CD14-positive monocyte (primary cell): ENCODE measurements at regions not wholly inside any gene's neighbourhood (a gene's known extent, or its start where the extent isn't known, plus 50 kb on each side); places are given as distances from the start of the nearest gene placed in this dataset.

Experiments used
- DNase-seq, 3 donors: peaks; one replicate each; pipeline ENCODE4 v3.0.0-alpha.2; 2011 to 2022
- H2AFZ ChIP-seq: 2 replicates; pipeline ENCODE4 v1.6.0; 2012; ENCODE audit warnings: mild to moderate bottlenecking, low read depth, low read length, inconsistent platforms; ENCODE audit not compliant: insufficient read depth, poor library complexity, severe bottlenecking
- H3K27ac ChIP-seq, 2 donors: 1 replicate in 1 of 2; 2 replicates in 1 of 2; pipeline ENCODE4 v1.5.1; 2012 to 2013; ENCODE audit warnings: low read length in 2 of 2, control low read depth in 1 of 2, inconsistent platforms in 1 of 2, low read depth in 1 of 2, mild to moderate bottlenecking in 1 of 2
- H3K27me3 ChIP-seq, 2 donors: one replicate each; pipeline versions ENCODE4 v1.6.0 to v1.6.1; 2011 to 2013; ENCODE audit warnings: low read length in 2 of 2; ENCODE audit not compliant: control insufficient read depth in 2 of 2, insufficient read depth in 2 of 2
- H3K36me3 ChIP-seq, 2 donors: replicated peaks in 1 of 2; 1 replicate in 1 of 2; 2 replicates in 1 of 2; pipeline versions ENCODE4 v1.5.1 to v1.6.1; 2012 to 2013; ENCODE audit warnings: low read length in 2 of 2, control low read depth in 1 of 2, inconsistent platforms in 1 of 2, mild to moderate bottlenecking in 1 of 2; ENCODE audit not compliant: insufficient read depth in 2 of 2, control insufficient read depth in 1 of 2
- H3K4me1 ChIP-seq, 2 donors: 1 replicate in 1 of 2; 2 replicates in 1 of 2; pipeline versions ENCODE4 v1.5.1 to v1.6.1; 2012 to 2013; ENCODE audit warnings: low read length in 2 of 2, control low read depth in 1 of 2, inconsistent platforms in 1 of 2, mild to moderate bottlenecking in 1 of 2, moderate library complexity in 1 of 2; ENCODE audit not compliant: insufficient read depth in 2 of 2, control insufficient read depth in 1 of 2
- H3K4me2 ChIP-seq: replicated peaks from 2 replicates; pipeline ENCODE3; 2012; ENCODE audit warnings: low read length, moderate library complexity, mild to moderate bottlenecking; ENCODE audit not compliant: poor library complexity, severe bottlenecking; ENCODE audit errors: extremely low read depth
- H3K4me3 ChIP-seq, 3 experiments: fragments of 200-600 bp in 1 of 3; sonication (generic) in 1 of 3; replicated peaks in 1 of 3; 1 replicate in 2 of 3; 2 replicates in 1 of 3; pipeline ENCODE4 v1.5.1; 2011 to 2013; ENCODE audit warnings: low read length in 3 of 3, mild to moderate bottlenecking in 3 of 3, control low read depth in 2 of 3, low read depth in 2 of 3, inconsistent platforms in 1 of 3, moderate library complexity in 1 of 3
- H3K79me2 ChIP-seq: 2 replicates; pipeline ENCODE4 v1.6.0; 2012; ENCODE audit warnings: mild to moderate bottlenecking, control low read depth, inconsistent platforms, low read length, moderate library complexity; ENCODE audit not compliant: insufficient read depth
- H3K9ac ChIP-seq: 2 replicates; pipeline ENCODE4 v1.6.0; 2017; ENCODE audit warnings: low read length, mild to moderate bottlenecking; ENCODE audit not compliant: insufficient read depth, poor library complexity, severe bottlenecking
- H3K9me3 ChIP-seq, 2 donors: replicated peaks in 1 of 2; 1 replicate in 1 of 2; 2 replicates in 1 of 2; pipeline versions ENCODE4 v1.5.1 to v1.6.1; 2012 to 2013; ENCODE audit warnings: low read length in 2 of 2, control low read depth in 1 of 2; ENCODE audit not compliant: control insufficient read depth in 1 of 2, insufficient read depth in 1 of 2
- H4K20me1 ChIP-seq: 2 replicates; pipeline ENCODE4 v1.6.0; 2012; ENCODE audit warnings: mild to moderate bottlenecking, low read length, control low read depth, moderate library complexity; ENCODE audit not compliant: insufficient read depth
- H3K27ac Mint-ChIP-seq, 7 donors: one replicate each; pipeline ENCODE4 v1.8.0; 2020; ENCODE audit warnings: mild to moderate bottlenecking in 7 of 7, mixed read lengths in 7 of 7, moderate library complexity in 6 of 7, inconsistent platforms in 2 of 7
- H3K27me3 Mint-ChIP-seq, 3 donors: one replicate each; pipeline ENCODE4 v1.8.0; 2021 to 2022; ENCODE audit warnings: low read depth in 3 of 3, mild to moderate bottlenecking in 3 of 3, mixed read lengths in 3 of 3, moderate library complexity in 3 of 3, inconsistent platforms in 1 of 3
- H3K36me3 Mint-ChIP-seq, 2 donors: one replicate each; pipeline ENCODE4 v1.8.0; 2020; ENCODE audit warnings: mixed read lengths in 2 of 2, inconsistent platforms in 1 of 2, mild to moderate bottlenecking in 1 of 2
- H3K4me1 Mint-ChIP-seq: one replicate; pipeline ENCODE4 v1.8.0; 2020; ENCODE audit warnings: mild to moderate bottlenecking, mixed read lengths
- H3K4me3 Mint-ChIP-seq, 2 donors: one replicate each; pipeline ENCODE4 v1.8.0; 2020; ENCODE audit warnings: mild to moderate bottlenecking in 2 of 2, mixed read lengths in 2 of 2, moderate library complexity in 1 of 2
- H3K9me3 Mint-ChIP-seq, 7 donors: one replicate each; pipeline ENCODE4 v1.8.0; 2020 to 2022; ENCODE audit warnings: mixed read lengths in 7 of 7, mild to moderate bottlenecking in 6 of 7, moderate library complexity in 6 of 7, inconsistent platforms in 2 of 7
- WGBS: methylation state at CpG from one replicate; pipeline ENCODE4 v1.1.5; 2013; ENCODE audit warnings: missing lambda C conversion rate; ENCODE audit not compliant: insufficient coverage; 5-methylcytosine and 5-hydroxymethylcytosine counted together
- intact Hi-C, 2 donors: fragments of 100-400 bp; cut with micrococcal nuclease; formaldehyde crosslinking; loops; one replicate each; pipeline versions ENCODE4 v1.15.0 to v1.15.1; 2023
- TF ChIP-seq, protein P1 (sequence below): fragments of 200-600 bp; IDR thresholded peaks from one replicate; pipeline ENCODE4 v1.8.0; 2022; ENCODE audit warnings: antibody characterized with exemption, mild to moderate bottlenecking

DNA sequence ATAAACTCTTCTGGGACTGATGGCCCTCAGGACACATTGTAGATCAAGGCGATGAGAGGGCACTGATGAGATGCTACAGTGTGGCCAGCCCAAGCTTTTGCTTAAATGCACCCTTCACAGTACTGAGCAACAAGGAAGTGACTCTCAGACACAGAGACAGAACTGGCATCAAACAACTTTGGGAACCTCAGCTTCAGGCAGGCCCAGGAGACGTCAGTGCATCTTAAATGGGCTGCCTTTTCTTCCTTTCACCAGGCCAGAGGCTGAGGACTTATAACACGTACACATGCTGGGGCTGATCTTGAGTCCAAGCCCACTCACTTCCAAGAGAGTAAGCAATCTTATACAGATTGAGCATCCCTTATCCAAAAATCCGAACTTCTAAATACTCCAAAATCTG is 386.1 kb upstream of the C16orf82 start:
- no peaks in the 10 kb centered on the region for H3K79me2 ChIP-seq
- Mint-ChIP-seq H3K27ac (no peak overlapping the region), H3K4me1 (no peaks in the 10 kb centered on the region), H3K9me3 (peaks cover 0 to 3% (median 0%) of the 10 kb centered on the region in 7 donors), H3K36me3 (no peaks in the 10 kb centered on the region), H3K27me3 (peaks cover 0 to 5% (median 0%) of the 10 kb centered on the region in 3 donors), H3K4me3 (no peak overlapping the region)
- WGBS, result 70% methylated on average over 3 of the region's 4 CpGs
- peaks cover 0 to 3% of the 10 kb centered on the region in 2 donors for H3K9me3 ChIP-seq
- H3K27me3 ChIP-seq, result no peaks in the 10 kb centered on the region
- TF ChIP-seq, protein P1, sequence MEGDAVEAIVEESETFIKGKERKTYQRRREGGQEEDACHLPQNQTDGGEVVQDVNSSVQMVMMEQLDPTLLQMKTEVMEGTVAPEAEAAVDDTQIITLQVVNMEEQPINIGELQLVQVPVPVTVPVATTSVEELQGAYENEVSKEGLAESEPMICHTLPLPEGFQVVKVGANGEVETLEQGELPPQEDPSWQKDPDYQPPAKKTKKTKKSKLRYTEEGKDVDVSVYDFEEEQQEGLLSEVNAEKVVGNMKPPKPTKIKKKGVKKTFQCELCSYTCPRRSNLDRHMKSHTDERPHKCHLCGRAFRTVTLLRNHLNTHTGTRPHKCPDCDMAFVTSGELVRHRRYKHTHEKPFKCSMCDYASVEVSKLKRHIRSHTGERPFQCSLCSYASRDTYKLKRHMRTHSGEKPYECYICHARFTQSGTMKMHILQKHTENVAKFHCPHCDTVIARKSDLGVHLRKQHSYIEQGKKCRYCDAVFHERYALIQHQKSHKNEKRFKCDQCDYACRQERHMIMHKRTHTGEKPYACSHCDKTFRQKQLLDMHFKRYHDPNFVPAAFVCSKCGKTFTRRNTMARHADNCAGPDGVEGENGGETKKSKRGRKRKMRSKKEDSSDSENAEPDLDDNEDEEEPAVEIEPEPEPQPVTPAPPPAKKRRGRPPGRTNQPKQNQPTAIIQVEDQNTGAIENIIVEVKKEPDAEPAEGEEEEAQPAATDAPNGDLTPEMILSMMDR, result no peak
- H3K27ac ChIP-seq, result no peak overlapping the region
- no peak overlapping the region for H3K9ac ChIP-seq
- no peaks in the 10 kb centered on the region for H4K20me1 ChIP-seq
- no peak overlapping the region for H3K4me2 ChIP-seq
- H3K4me3 ChIP-seq, result no peak overlapping the region
- no peaks in the 10 kb centered on the region for H3K4me1 ChIP-seq
- intact Hi-C loops, result no loop called here
- H3K36me3 ChIP-seq, result no peaks in the 10 kb centered on the region
- DNase-seq, result no peak
- H2AFZ ChIP-seq, result no peak overlapping the region

DNA sequence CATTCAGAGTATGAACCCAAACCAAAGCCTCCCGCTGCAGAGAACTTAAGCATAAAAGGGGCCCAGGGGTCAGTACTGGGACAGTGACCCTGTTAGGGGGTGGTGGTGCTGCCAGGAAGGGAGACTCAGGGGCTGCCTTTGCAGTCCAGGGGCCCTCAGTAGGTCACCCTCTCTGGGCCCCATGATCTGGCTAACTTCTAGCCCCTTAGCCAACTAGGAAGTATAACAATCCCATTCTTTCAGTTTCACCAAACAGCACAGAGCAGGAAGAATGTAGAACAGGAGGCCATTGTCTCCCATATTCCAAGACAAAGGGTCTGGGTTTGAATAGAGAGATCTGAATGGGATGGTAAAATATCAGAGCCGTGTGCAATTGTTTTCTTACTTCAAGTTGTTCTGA is 378.6 kb upstream of the C16orf82 start:
- H3K4me3 ChIP-seq, result no peak overlapping the region
- peaks cover 1 to 13% (median 3%) of the 10 kb centered on the region in 7 donors for H3K9me3 Mint-ChIP-seq
- no peak for DNase-seq
- H3K9me3 ChIP-seq, result no peaks in the 10 kb centered on the region
- TF ChIP-seq, protein P1, result no peak
- no peaks in the 10 kb centered on the region for H3K27me3 ChIP-seq
- H3K4me1 ChIP-seq, result no peaks in the 10 kb centered on the region
- no peaks in the 10 kb centered on the region for H3K36me3 Mint-ChIP-seq
- no peak overlapping the region for H3K4me3 Mint-ChIP-seq
- no peak overlapping the region for H3K27ac ChIP-seq
- no peak overlapping the region for H3K4me2 ChIP-seq
- H2AFZ ChIP-seq, result no peak overlapping the region
- H3K27ac Mint-ChIP-seq, result no peak overlapping the region
- H3K36me3 ChIP-seq, result no peaks in the 10 kb centered on the region
- H3K79me2 ChIP-seq, result no peaks in the 10 kb centered on the region
- no peaks in the 10 kb centered on the region for H3K4me1 Mint-ChIP-seq
- intact Hi-C loops, result no loop called here
- H3K9ac ChIP-seq, result no peak overlapping the region
- no CpG with 5 or more reads among the region's 2 CpGs for WGBS
- no peaks in the 10 kb centered on the region for H4K20me1 ChIP-seq
- peaks cover 0 to 5% (median 0%) of the 10 kb centered on the region in 3 donors for H3K27me3 Mint-ChIP-seq
